HG03066 (cell line): ENCODE measurements at regions not wholly inside any gene's neighbourhood (a gene's known extent, or its start where the extent isn't known, plus 50 kb on each side); places are given as distances from the start of the nearest gene placed in this dataset.

Experiments
- ATAC-seq: cut with Tn5 transposase; IDR thresholded peaks from one replicate; pipeline ENCODE4 v1.9.1; 2021; ENCODE audit warnings: low read depth; ENCODE audit not compliant: unreplicated experiment

DNA sequence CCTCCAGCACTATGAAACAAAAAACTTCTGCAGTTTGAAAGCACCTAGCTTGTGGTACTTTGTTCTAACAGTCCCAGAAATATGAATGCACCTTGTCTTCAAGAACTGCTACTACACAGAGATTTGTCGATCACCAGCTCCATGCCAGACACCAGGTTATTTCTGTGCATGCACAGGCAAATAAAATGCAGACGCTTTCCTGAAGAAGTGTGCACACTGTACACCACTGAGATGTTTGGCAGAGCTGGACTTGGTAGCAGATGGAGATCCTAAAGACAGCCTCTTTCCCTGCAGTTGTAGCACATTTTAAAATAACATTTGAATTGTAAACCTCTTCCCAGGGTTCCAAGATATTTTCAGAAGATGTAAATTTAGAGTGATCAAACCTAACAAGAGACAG is 730.0 kb downstream of the MTRR start:
- no peak for ATAC-seq

- ATAC-seq, result no peak
Observed at GRCh38 chr5:8600843-8601242, 731.9 kb downstream of the MTRR start.

DNA sequence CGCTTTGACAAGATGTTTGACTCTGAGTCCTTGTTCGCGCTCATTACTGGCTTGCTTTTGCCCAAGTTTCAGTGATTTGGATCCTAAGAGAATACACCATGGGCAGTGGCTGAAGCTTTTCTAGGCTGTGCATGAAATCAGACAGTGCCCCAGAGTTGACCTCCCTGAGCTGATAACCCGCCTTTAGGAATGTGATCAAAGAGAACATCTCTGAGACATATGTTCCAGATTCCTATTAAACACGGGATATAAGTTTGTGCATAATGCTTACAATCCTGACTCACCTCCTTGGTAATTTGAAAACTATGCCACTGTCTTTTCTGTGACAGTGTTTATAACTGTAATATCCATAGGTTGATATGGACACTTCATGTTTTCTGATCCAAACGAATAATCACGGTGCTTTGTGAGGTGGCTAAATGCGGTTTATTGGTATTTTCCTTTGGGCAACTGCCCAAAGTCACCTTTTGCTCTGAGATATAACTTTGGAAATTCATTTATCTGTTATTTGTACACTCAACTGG is 732.9 kb downstream of the MTRR start:
- no peak for ATAC-seq

DNA sequence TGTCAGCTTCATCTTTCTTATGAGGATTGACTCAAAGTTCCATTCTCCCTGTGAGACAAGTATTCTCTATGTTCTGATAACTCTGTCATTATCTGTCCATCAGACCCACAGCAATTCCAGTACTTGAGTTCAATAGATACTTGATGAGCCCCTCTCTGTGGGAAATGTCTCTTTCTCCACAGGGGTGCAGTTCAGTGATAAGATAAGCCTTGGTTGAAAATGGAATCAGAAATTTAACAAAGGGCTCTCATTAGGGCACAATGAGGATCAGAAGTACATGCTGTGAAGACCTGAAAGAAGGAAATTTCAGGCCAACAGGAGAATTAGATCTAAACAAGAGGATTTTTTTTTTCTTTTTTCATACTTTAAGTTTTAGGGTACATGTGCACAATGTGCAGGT is 737.3 kb downstream of the MTRR start:
- ATAC-seq, result no peak

- no peak for ATAC-seq
Observed at GRCh38 chr5:8611067-8611466, 742.1 kb downstream of the MTRR start.

DNA sequence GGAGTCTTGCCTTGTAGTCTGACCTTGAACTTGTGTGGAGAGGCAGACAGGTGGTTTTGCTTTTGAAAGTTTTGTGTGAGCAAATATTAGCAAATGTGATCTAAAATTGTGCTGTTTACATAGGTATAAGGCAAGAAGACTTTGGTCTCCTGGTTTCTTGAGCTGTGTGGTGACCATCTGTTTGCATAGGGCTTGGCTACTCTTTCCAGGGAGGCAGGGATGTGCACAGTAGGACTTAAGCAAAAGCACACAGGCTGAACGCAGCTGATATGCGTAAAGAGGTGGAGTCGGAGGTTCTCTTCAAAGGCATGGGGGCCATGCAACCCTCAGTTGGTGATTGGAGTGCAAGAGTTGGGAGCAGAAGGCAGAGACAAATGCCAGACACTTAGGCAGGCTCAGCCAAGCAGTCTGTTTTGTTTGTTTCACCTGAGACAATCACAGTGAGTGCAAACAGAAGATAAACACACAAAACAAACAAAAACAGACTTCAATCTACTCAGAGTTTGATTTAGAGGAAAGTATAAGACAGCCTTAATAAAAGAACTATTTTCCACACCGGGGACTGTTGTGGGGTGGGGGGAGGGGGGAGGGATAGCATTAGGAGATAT is 744.2 kb downstream of the MTRR start:
- ATAC-seq, result no peak

DNA sequence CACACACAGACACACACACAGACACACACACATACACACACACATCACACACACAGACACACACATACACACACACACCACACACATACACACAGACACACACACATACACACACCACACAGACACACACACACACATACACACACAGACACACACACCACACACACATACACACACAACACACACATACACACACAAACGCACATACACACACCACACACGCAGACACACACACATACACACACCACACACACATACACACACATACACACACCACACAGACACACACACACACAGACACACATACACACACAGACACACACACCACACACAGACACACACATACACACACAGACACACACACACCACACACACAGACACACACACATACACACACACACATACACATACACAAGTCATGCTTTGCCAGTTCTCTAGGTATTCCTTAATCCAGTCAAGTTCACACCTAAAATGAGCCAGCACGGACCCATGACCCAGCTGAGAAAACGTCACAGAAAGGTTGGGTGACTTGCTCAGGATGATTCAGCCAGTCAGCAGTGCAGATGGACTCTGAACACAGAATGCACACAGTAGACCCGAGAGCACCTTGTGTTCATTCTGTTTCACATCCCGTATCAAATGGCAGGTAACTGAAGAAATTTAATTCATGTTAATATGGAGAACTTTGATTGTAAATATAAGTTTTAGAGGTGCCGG is 746.4 kb downstream of the MTRR start:
- no peak for ATAC-seq

DNA sequence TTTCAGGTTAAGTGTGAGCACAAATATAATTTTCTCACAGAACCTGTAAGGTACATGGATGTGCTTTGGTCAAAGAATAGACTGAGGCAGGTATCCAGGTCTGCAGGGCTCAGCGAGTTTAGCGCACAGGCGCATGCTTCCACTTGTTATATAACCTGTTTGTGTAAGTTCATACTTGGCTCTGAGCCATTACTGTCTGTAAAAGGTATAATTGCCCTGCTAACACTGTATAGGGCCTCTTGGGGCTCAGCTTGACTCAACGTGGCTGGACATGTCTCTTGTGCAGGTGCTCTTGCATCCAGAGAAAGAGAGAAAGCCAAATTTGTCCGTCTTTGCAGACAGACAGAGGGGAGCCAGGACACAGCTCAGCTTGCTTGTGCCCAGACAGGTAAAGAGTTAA is 759.6 kb downstream of the MTRR start:
- ATAC-seq, result no peak

GRCh38 chr5:8633259-8633658 is 764.3 kb downstream of the MTRR start:
- no peak for ATAC-seq

GRCh38 chr5:8633696-8634095 is 764.7 kb downstream of the MTRR start:
- no peak for ATAC-seq

DNA sequence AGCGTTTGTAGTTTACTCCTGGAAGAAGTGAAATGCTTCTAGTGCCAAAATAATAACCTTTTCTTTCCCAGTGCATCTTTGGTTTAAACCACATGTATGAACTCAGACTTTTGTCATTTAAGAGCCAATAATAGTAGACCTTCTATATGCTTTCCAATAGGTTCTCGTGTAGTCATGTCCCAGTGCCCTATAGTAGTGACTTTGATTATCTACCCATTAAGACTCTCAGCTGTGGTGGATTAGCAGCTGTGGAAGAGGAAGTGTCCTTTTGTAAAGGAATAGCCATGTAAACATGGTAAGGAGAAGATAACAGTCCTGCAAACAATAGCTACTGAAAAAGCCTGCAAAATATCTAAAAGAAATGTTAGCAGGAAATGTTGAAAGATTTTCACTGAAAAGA is 765.3 kb downstream of the MTRR start:
- ATAC-seq, result no peak

DNA sequence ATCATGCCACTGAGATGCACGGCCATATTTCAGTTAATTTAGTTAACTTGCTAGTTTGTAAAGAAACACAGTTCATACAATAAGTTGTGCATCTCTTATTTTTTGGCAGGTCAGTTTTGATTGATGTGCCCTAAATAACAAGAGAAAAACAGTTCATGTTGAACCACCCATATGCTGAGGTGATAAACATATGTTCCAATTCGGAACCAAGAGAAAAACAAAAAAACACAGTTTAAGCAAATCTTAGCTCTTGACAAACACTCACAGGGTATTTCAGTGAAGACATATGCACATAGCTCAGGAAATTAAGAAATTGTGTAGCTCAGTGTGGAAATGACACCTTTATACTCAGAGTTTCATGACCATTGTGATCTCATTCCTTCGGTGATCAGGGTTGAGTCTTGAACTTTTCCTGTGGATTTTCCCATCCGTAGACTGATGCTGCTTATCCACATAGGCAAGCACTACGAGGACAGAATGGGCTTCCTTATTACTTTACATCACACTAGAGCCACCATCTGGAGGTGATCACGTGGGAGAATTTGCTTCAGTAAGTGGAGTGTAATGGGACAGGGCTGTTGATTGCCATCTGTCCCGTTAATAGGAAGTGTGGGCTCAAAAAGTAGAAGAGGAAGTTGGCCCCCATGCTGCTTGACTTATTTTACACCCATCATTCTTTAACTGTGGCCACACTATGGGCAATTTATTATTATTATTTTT is 773.0 kb downstream of the MTRR start:
- ATAC-seq, result no peak

GRCh38 chr5:8644377-8644776 is 775.4 kb downstream of the MTRR start:
- no peak for ATAC-seq

DNA sequence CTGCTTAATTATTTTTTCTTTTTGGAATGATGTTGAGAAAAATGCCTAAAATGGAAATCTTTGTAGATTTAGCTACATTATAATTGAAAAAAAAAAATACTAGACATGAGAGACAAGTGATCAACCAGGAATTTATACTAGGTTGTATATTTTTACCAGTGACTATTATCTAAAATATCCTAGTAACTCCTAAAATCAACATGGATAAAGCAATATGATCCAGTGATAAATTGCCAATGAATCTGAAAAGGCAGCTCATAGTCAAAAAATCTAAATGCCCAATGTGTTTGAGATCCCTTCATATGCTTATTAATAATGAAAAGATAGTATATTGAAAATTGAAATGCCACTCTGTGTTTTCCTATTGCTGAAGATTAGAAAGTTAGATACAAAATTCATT is 778.2 kb downstream of the MTRR start:
- ATAC-seq, result no peak

DNA sequence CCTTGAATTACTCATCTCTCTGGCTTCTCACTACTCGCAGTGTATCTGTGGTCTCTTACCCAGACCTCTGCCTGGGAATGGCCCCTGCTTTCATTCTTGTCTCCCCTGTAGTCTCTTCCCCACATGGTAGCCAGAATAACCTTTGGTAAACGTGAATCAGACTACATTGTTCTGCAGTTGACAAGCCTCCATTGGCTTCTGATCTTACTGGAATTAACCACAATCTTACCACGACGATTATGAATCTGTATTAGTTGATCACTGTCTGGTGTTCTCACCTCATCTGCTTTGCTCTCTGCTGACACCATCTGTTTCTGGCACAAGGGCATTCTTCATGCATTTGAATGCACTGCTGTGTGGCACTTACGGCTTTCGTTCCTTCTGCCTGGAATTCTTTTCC is 781.2 kb downstream of the MTRR start:
- no peak for ATAC-seq

- ATAC-seq, result no peak
Observed at GRCh38 chr5:8660133-8660893, 791.4 kb downstream of the MTRR start.

DNA sequence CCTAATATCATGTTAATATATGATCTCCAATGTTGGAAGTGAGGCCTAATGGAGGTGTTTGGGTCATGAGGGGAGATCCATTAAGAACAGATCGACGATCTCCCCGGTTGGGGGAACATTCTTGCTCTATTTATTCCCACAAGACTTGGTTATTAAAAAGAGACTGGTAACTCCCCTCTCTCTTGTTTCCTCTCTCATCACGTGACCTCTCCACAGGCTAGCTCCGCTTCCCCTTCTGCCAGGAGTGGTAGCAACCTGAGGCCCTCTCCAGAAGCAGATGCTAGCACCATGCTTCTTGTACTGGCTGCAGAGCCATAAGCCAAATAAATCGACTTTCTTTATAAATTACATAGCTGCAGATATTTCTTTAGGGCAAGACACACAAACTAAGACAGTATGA is 794.4 kb downstream of the MTRR start:
- ATAC-seq, result no peak

- no peak for ATAC-seq
Observed at GRCh38 chr5:8675182-8675581, 806.2 kb downstream of the MTRR start.

GRCh38 chr5:8676695-8677094 is 807.7 kb downstream of the MTRR start:
- ATAC-seq, result no peak

DNA sequence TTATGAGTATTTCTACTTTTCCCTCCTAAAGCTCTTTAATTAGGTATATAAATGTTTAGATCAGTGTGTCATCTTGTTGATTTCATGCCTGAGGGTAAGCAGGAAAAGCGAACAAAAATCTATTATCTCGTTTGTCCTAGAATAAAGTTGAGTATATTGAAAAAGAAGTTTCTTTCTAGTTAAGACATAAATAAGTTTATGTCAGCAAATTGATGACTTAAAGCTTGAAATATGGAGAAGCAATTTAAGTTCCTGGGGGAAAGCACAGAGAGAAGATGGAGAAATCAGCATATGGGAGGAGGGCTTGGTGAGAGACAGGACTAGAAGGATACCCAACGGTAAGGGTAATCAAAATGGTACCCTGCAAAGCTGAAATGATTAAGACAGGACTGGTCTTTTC is 813.4 kb downstream of the MTRR start:
- ATAC-seq, result no peak

DNA sequence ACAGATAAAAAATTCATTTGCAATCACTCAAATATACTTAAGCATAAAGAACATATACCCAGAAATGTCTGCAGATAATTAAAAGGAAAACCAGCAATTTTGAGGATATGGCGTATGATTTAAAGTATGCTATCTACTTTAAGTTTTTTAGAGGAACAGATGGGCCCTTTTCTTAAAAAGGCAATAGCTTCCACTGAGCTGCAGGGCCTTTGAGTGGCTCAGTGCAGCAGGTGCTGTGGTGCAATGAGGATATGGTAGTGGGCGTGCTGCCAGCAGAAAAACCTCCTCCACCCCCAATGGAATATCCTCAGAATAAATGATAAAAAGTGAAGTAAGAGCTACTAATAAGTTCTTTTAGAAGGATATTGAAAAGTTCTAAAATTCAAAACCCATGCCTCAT is 814.5 kb downstream of the MTRR start:
- no peak for ATAC-seq
